ENCODE measurements at regions not wholly inside any gene's neighbourhood (a gene's known extent, or its start where the extent isn't known, plus 50 kb on each side); places are given as distances from the start of the nearest gene placed in this dataset.

- Mint-ChIP-seq H3K36me3 (peaks cover 1% of the 10 kb centered on the region), H3K27ac (no peak overlapping the region), H3K4me3 (no peak overlapping the region), H3K9me3 (no peaks in the 10 kb centered on the region), H3K4me1 (peaks cover 14% of the 10 kb centered on the region), H3K27me3 (no peaks in the 10 kb centered on the region)
- DNase-seq = no peak
- CTCF ChIA-PET = interaction anchor here (0.6 kb wide), 1 partner anchor 239 kb away, joined by 3 read pairs; no protein-coding TSS in a partner anchor
Measured at GRCh38 chr6:143621876-143622605, 55.7 kb upstream of the PHACTR2 start.

DNA sequence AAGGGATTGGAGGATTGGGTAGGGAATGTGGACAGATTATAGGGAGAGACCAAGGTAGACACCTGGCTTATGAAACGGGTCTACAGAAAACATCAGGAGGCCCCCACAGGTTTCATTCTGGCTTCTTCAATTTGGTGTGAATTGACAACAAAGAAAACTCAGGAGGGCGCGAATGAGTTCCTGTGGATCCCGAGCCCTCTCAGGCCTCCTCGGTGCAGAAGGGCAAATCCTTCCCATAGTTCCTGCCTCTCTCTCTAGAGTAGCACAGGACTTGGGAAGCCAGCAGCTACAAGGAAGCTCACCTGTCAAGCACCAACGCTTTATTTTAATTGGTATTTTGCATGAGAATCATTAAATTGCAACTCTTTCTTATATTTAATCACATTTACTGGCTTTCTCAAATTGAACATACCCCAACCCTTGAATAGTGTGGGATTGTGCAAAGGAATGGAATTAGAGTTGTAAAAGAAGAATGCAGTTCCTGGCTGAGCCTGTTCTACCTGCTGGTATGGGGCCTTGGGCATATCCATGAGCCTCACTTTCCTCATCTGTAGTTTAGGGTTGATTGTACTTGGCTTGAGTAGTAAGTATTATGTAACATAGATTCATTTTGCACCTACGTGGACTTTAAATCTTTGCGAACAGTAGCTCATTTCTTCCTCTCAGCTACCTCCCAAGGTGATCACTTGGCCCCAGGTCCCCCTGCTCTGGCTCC is 56.4 kb upstream of the PHACTR2 start:
- no peaks in the 10 kb centered on the region for H3K9me3 Mint-ChIP-seq
- no peak overlapping the region for H3K4me3 Mint-ChIP-seq
- peaks cover 1% of the 10 kb centered on the region for H3K36me3 Mint-ChIP-seq
- DNase-seq = no peak
- H3K27me3 Mint-ChIP-seq = no peaks in the 10 kb centered on the region
- no peak overlapping the region for H3K27ac Mint-ChIP-seq
- CTCF ChIA-PET = interaction anchor here (0.6 kb wide), 1 partner anchor 240 kb away, joined by 3 read pairs; no protein-coding TSS in a partner anchor
- H3K4me1 Mint-ChIP-seq = peaks cover 15% of the 10 kb centered on the region

- CTCF ChIA-PET = no interaction called here
- no peaks in the 10 kb centered on the region for H3K9me3 Mint-ChIP-seq
- no peak overlapping the region for H3K27ac Mint-ChIP-seq
- H3K27me3 Mint-ChIP-seq = no peaks in the 10 kb centered on the region
- H3K36me3 Mint-ChIP-seq = peaks cover 1% of the 10 kb centered on the region
- no peak for DNase-seq
- H3K4me3 Mint-ChIP-seq = no peak overlapping the region
- peaks cover 12% of the 10 kb centered on the region for H3K4me1 Mint-ChIP-seq
Measured at GRCh38 chr6:143620447-143620846, 57.3 kb upstream of the PHACTR2 start.

- Mint-ChIP-seq H3K36me3 (peaks cover 1% of the 10 kb centered on the region), H3K9me3 (no peaks in the 10 kb centered on the region)
- CTCF ChIA-PET = no interaction called here
Measured at GRCh38 chr6:143619824-143620401, 57.9 kb upstream of the PHACTR2 start.

GRCh38 chr6:143616741-143617140 is 61.0 kb upstream of the PHACTR2 start:
- CTCF ChIA-PET = interaction anchor here (1.1 kb wide), 1 partner anchor 27 kb away, joined by 4 read pairs; no protein-coding TSS in a partner anchor
- no peaks in the 10 kb centered on the region for H3K27me3 Mint-ChIP-seq
- no peak overlapping the region for H3K27ac Mint-ChIP-seq
- no peaks in the 10 kb centered on the region for H3K36me3 Mint-ChIP-seq
- H3K9me3 Mint-ChIP-seq = no peaks in the 10 kb centered on the region
- no peak overlapping the region for H3K4me3 Mint-ChIP-seq
- DNase-seq = no peak
- peaks cover 25% of the 10 kb centered on the region for H3K4me1 Mint-ChIP-seq

More at GRCh38 chr6:143619824-143620401, 57.9 kb upstream of the PHACTR2 start:
- H3K27me3 Mint-ChIP-seq = no peaks in the 10 kb centered on the region
- H3K27ac Mint-ChIP-seq = no peak overlapping the region
- H3K4me1 Mint-ChIP-seq = peaks cover 14% of the 10 kb centered on the region
- DNase-seq = no peak
- no peak overlapping the region for H3K4me3 Mint-ChIP-seq

DNA sequence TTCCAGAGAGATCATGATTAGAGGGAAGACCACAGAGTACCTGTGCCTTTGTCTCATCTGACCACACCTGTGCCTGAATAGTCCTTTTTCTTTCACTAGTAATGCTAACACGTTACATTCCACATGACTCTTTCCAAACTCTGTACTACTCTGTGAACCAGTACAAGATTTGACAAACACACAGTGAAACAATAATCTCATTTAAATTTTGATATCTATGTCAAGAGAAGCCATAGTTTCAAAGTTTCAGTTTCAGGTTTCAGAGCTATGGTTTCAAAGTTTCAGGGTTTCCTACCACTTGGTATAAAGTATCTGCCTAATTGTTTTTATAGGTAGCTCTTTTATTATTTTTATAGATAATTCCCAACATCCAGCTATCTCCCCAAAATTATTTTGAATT is 62.0 kb upstream of the PHACTR2 start:
- CTCF ChIA-PET = no interaction called here
- H3K4me1 Mint-ChIP-seq = peaks cover 25% of the 10 kb centered on the region
- H3K9me3 Mint-ChIP-seq = no peaks in the 10 kb centered on the region
- H3K36me3 Mint-ChIP-seq = no peaks in the 10 kb centered on the region
- no peaks in the 10 kb centered on the region for H3K27me3 Mint-ChIP-seq
- H3K4me3 Mint-ChIP-seq = no peak overlapping the region
- DNase-seq = no peak
- peak overlapping the region; percentile 28 for H3K27ac Mint-ChIP-seq

DNA sequence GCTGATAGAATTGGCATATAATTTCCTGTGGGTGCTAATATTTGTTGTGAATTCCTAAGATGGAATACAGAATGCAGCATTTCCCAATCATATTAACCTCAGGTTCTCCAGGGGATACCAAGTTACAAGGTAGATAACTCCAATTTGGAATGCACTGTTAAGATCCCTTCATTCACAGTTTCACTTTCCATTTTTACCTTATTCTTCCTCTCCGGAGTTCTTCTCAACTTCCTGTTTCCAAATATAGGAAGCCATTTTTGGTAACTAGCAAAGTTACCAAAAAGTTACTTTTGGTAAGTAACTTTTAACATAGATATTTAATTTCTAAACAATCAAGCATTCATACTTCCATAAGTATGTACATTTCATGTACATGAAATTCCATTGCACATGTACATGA is 63.5 kb upstream of the PHACTR2 start:
- no peaks in the 10 kb centered on the region for H3K9me3 Mint-ChIP-seq
- DNase-seq = no peak
- CTCF ChIA-PET = no interaction called here
- H3K27ac Mint-ChIP-seq = no peak overlapping the region
- H3K27me3 Mint-ChIP-seq = no peaks in the 10 kb centered on the region
- no peak overlapping the region for H3K4me3 Mint-ChIP-seq
- no peaks in the 10 kb centered on the region for H3K36me3 Mint-ChIP-seq
- H3K4me1 Mint-ChIP-seq = peaks cover 25% of the 10 kb centered on the region

- Mint-ChIP-seq H3K27me3 (no peaks in the 10 kb centered on the region), H3K27ac (no peak overlapping the region), H3K9me3 (no peaks in the 10 kb centered on the region), H3K4me3 (no peak overlapping the region), H3K4me1 (peaks cover 25% of the 10 kb centered on the region), H3K36me3 (no peaks in the 10 kb centered on the region)
- DNase-seq = no peak
- CTCF ChIA-PET = no interaction called here
Measured at GRCh38 chr6:143613749-143614148, 64.0 kb upstream of the PHACTR2 start.

- Mint-ChIP-seq H3K9me3 (no peaks in the 10 kb centered on the region), H3K36me3 (no peaks in the 10 kb centered on the region), H3K4me3 (no peak overlapping the region), H3K4me1 (peaks cover 25% of the 10 kb centered on the region), H3K27me3 (no peaks in the 10 kb centered on the region), H3K27ac (no peak overlapping the region)
- CTCF ChIA-PET = no interaction called here
- no peak for DNase-seq
Measured at GRCh38 chr6:143612186-143612585, 65.6 kb upstream of the PHACTR2 start.

GRCh38 chr6:143611580-143611979 is 66.2 kb upstream of the PHACTR2 start:
- peaks cover 24% of the 10 kb centered on the region for H3K4me1 Mint-ChIP-seq
- no peak overlapping the region for H3K27ac Mint-ChIP-seq
- H3K36me3 Mint-ChIP-seq = no peaks in the 10 kb centered on the region
- no peak overlapping the region for H3K4me3 Mint-ChIP-seq
- H3K27me3 Mint-ChIP-seq = no peaks in the 10 kb centered on the region
- no peaks in the 10 kb centered on the region for H3K9me3 Mint-ChIP-seq
- DNase-seq = no peak
- CTCF ChIA-PET = interaction anchor here (0.6 kb wide), 1 partner anchor 246 kb away, joined by 3 read pairs; no protein-coding TSS in a partner anchor

DNA sequence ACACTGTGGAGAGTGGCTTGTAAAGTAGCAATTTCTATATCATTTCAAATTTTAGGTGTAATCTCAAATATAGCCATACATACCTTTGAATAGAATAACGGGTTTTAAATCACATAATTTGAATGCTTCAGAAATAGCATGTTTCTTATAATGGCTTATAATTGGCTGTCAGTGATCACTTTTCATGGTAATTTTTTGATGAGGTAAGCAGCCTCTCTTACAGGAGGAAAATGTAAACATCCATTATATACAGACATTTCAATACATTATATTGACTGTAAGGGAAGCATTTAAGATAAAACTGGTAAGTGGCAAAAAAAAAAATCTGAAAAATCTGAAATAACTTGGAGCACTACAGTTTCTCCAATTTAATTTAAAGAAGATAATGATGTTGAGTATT is 67.8 kb upstream of the PHACTR2 start:
- CTCF ChIA-PET = interaction anchor here (0.7 kb wide), 1 partner anchor 1366 kb away, joined by 5 read pairs; no protein-coding TSS in a partner anchor
- H3K36me3 Mint-ChIP-seq = no peaks in the 10 kb centered on the region
- DNase-seq = no peak
- H3K4me3 Mint-ChIP-seq = no peak overlapping the region
- no peaks in the 10 kb centered on the region for H3K27me3 Mint-ChIP-seq
- no peak overlapping the region for H3K27ac Mint-ChIP-seq
- peaks cover 13% of the 10 kb centered on the region for H3K4me1 Mint-ChIP-seq
- no peaks in the 10 kb centered on the region for H3K9me3 Mint-ChIP-seq

GRCh38 chr6:143609501-143609900 is 68.3 kb upstream of the PHACTR2 start:
- Mint-ChIP-seq H3K27me3 (no peaks in the 10 kb centered on the region), H3K4me1 (peaks cover 10% of the 10 kb centered on the region), H3K9me3 (no peaks in the 10 kb centered on the region), H3K4me3 (no peak overlapping the region), H3K27ac (no peak overlapping the region), H3K36me3 (no peaks in the 10 kb centered on the region)
- no peak for DNase-seq
- CTCF ChIA-PET = no interaction called here

- Mint-ChIP-seq H3K4me3 (no peak overlapping the region), H3K27ac (no peak overlapping the region), H3K27me3 (no peaks in the 10 kb centered on the region), H3K9me3 (no peaks in the 10 kb centered on the region), H3K36me3 (no peaks in the 10 kb centered on the region), H3K4me1 (peaks cover 4% of the 10 kb centered on the region)
- CTCF ChIA-PET = no interaction called here
- DNase-seq = no peak
Measured at GRCh38 chr6:143608906-143609305, 68.9 kb upstream of the PHACTR2 start.

DNA sequence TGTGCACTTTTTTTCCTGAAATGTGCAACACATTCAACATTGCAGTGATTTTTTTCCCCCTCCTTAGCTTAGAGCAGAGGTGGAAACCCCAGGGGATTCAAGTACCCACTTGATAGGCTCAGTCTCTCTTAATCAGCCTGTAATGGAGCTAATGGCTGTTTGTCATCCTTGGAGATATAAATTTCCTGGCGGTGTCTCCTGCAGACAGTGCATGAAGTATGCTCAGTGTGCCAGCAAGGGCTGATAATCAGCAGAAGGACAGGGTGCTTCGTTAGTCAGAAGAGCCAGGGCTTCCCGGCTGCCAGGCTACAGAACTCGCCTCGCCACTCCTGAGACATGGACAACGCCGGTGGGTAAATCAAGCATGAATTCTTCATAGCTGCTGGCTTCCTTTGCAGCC is 69.8 kb upstream of the PHACTR2 start:
- H3K27me3 Mint-ChIP-seq = no peaks in the 10 kb centered on the region
- no peak for DNase-seq
- H3K4me1 Mint-ChIP-seq = no peaks in the 10 kb centered on the region
- no peak overlapping the region for H3K4me3 Mint-ChIP-seq
- CTCF ChIA-PET = no interaction called here
- H3K9me3 Mint-ChIP-seq = no peaks in the 10 kb centered on the region
- no peaks in the 10 kb centered on the region for H3K36me3 Mint-ChIP-seq
- no peak overlapping the region for H3K27ac Mint-ChIP-seq

GRCh38 chr6:143607168-143607567 is 70.6 kb upstream of the PHACTR2 start:
- H3K27ac Mint-ChIP-seq = no peak overlapping the region
- H3K9me3 Mint-ChIP-seq = no peaks in the 10 kb centered on the region
- H3K4me3 Mint-ChIP-seq = no peak overlapping the region
- DNase-seq = no peak
- CTCF ChIA-PET = no interaction called here
- no peaks in the 10 kb centered on the region for H3K36me3 Mint-ChIP-seq
- H3K4me1 Mint-ChIP-seq = no peaks in the 10 kb centered on the region
- no peaks in the 10 kb centered on the region for H3K27me3 Mint-ChIP-seq

Data from activated naive CD4-positive, alpha-beta T cell treated with anti-CD3 and anti-CD28 coated beads, Interleukin-2, amount 10 ng/mL, durations not matched to agents 7 days and 5 days (primary cell).